ENCODE measurements at regions not wholly inside any gene's neighbourhood (a gene's known extent, or its start where the extent isn't known, plus 50 kb on each side); places are given as distances from the start of the nearest gene placed in this dataset.
A peak's percentile ranks its signal among the peaks of the same experiment; 100 is the strongest.

GRCh38 chr15:39125904-39126303, 455.0 kb upstream of the THBS1 start:
- peak; percentile 23 for DNase-seq (ENCODE audit: low spot score)

- no peak for DNase-seq (ENCODE audit: low spot score)
Observed at GRCh38 chr15:39127151-39127790, 453.6 kb upstream of the THBS1 start.

- DNase-seq (ENCODE audit: low spot score), result no peak
Observed at GRCh38 chr15:39127925-39128617, 452.8 kb upstream of the THBS1 start.

- no peak for DNase-seq (ENCODE audit: low spot score)
Observed at GRCh38 chr15:39128746-39129145, 452.1 kb upstream of the THBS1 start.

GRCh38 chr15:39130556-39131379, 450.1 kb upstream of the THBS1 start:
- DNase-seq (ENCODE audit: low spot score), result no peak

- DNase-seq (ENCODE audit: low spot score), result no peak
Observed at GRCh38 chr15:39131609-39132008, 449.3 kb upstream of the THBS1 start.

- DNase-seq (ENCODE audit: low spot score), result no peak
Observed at GRCh38 chr15:39132070-39132469, 448.8 kb upstream of the THBS1 start.

GRCh38 chr15:39132954-39133600, 447.8 kb upstream of the THBS1 start:
- no peak for DNase-seq (ENCODE audit: low spot score)

GRCh38 chr15:39134282-39134681, 446.6 kb upstream of the THBS1 start:
- DNase-seq (ENCODE audit: low spot score), result no peak

- no peak for DNase-seq (ENCODE audit: low spot score)
Observed at GRCh38 chr15:39135989-39136388, 444.9 kb upstream of the THBS1 start.

GRCh38 chr15:39139431-39140059, 441.3 kb upstream of the THBS1 start:
- no peak for DNase-seq (ENCODE audit: low spot score)

GRCh38 chr15:39140060-39140604, 440.7 kb upstream of the THBS1 start:
- DNase-seq (ENCODE audit: low spot score), result no peak

GRCh38 chr15:39142500-39142899, 438.4 kb upstream of the THBS1 start:
- no peak for DNase-seq (ENCODE audit: low spot score)

GRCh38 chr15:39143479-39143878, 437.4 kb upstream of the THBS1 start:
- DNase-seq (ENCODE audit: low spot score), result no peak

GRCh38 chr15:39144051-39144450, 436.8 kb upstream of the THBS1 start:
- DNase-seq (ENCODE audit: low spot score), result no peak

- no peak for DNase-seq (ENCODE audit: low spot score)
Observed at GRCh38 chr15:39144613-39145499, 436.0 kb upstream of the THBS1 start.

- DNase-seq (ENCODE audit: low spot score), result no peak
Observed at GRCh38 chr15:39145854-39146625, 434.8 kb upstream of the THBS1 start.

- peak; percentile 17 for DNase-seq (ENCODE audit: low spot score)
Observed at GRCh38 chr15:39149636-39150150, 431.2 kb upstream of the THBS1 start.

GRCh38 chr15:39151545-39151944, 429.3 kb upstream of the THBS1 start:
- DNase-seq (ENCODE audit: low spot score), result no peak

Measured in cerebellar cortex (tissue), 1 donor.